Gastrocnemius medialis (tissue), 4 donors: ENCODE measurements at regions not wholly inside any gene's neighbourhood (a gene's known extent, or its start where the extent isn't known, plus 50 kb on each side); places are given as distances from the start of the nearest gene placed in this dataset.
"Not testable (repeated sequence)": the region's sequence is repeated elsewhere in the genome, so short reads cannot be mapped to it uniquely, and the experiment has no call there.

ENCODE experiments used
- ATAC-seq, 2 donors: fragments of 150-250 bp; one replicate each; pipeline ENCODE4 v1.9.1; 2016
- DNase-seq, 2 donors: peaks; one replicate each; pipeline ENCODE4 v3.0.0-alpha.2; 2019
- H3K27ac ChIP-seq, 4 donors: fragments of 200-600 bp; sonication (generic); 1 replicate in 1 of 4; 2 replicates in 3 of 4; pipeline ENCODE4 v1.5.1; 2016 to 2018; ENCODE audit warnings: mild to moderate bottlenecking in 2 of 4, moderate library complexity in 1 of 4
- H3K27me3 ChIP-seq, 3 donors: fragments of 200-600 bp; sonication (generic) in 2 of 3; 1 replicate in 1 of 3; 2 replicates in 2 of 3; pipeline versions ENCODE4 v1.5.1 to v1.6.0; 2016 to 2019; ENCODE audit warnings: mild to moderate bottlenecking in 1 of 3, moderate library complexity in 1 of 3
- H3K36me3 ChIP-seq, 2 donors: fragments of 200-600 bp; sonication (generic) in 1 of 2; one replicate each; pipeline ENCODE4 v1.5.1; 2017 to 2018
- H3K4me1 ChIP-seq, 2 donors: fragments of 200-600 bp; sonication (generic) in 1 of 2; one replicate each; pipeline ENCODE4 v1.5.1; 2016 to 2017; ENCODE audit warnings: mild to moderate bottlenecking in 2 of 2
- H3K4me3 ChIP-seq, 4 donors: fragments of 200-600 bp; sonication (generic) in 3 of 4; 1 replicate in 1 of 4; 2 replicates in 3 of 4; pipeline ENCODE4 v1.5.1; 2016 to 2019; ENCODE audit warnings: mild to moderate bottlenecking in 2 of 4
- H3K9me3 ChIP-seq, 3 donors: fragments of 200-600 bp; sonication (generic) in 2 of 3; 1 replicate in 1 of 3; 2 replicates in 2 of 3; pipeline ENCODE4 v1.5.1; 2016 to 2019
- POLR2A ChIP-seq, 2 donors: fragments of 450-650 bp; IDR thresholded peaks; one replicate each; pipeline ENCODE4 v1.6.1; 2017; ENCODE audit warnings: antibody characterized with exemption in 2 of 2, mild to moderate bottlenecking in 2 of 2, moderate library complexity in 2 of 2
- in situ Hi-C, 4 donors: fragments of 200-750 bp; cut with MboI; loops; one replicate each; pipeline versions ENCODE4 v1.15.0 to v1.8.0; 2017; ENCODE audit warnings: low sequenced_read_pairs in 4 of 4
- intact Hi-C: fragments of 100-400 bp; cut with DNase I; formaldehyde crosslinking; loops from one replicate; pipeline ENCODE4 v1.15.1; 2023; ENCODE audit warnings: low total_unique reads
- TF ChIP-seq, protein P1 (sequence below), 5 experiments: fragments of 450-650 bp in 3 of 5; fragments of 200-600 bp in 2 of 5; sonication (generic) in 2 of 5; IDR thresholded peaks in 4 of 5; conservative IDR thresholded peaks in 1 of 5; 1 replicate in 4 of 5; 2 replicates in 1 of 5; pipeline ENCODE4 v1.5.1; 2016 to 2019; ENCODE audit warnings: antibody characterized with exemption in 5 of 5, mild to moderate bottlenecking in 3 of 5, moderate library complexity in 3 of 5

- Histone ChIP-seq H3K27ac (no peak overlapping the region), H3K4me1 (peaks cover 4 to 38% of the 10 kb centered on the region in 2 donors), H3K36me3 (no peaks in the 10 kb centered on the region), H3K27me3 (no peaks in the 10 kb centered on the region), H3K4me3 (no peak overlapping the region), H3K9me3 (no peaks in the 10 kb centered on the region)
- DNase-seq (no peak), ATAC-seq (no peak)
- intact Hi-C loops (no loop called here), in situ Hi-C loops (no loop called here)
- TF ChIP-seq, protein P1, sequence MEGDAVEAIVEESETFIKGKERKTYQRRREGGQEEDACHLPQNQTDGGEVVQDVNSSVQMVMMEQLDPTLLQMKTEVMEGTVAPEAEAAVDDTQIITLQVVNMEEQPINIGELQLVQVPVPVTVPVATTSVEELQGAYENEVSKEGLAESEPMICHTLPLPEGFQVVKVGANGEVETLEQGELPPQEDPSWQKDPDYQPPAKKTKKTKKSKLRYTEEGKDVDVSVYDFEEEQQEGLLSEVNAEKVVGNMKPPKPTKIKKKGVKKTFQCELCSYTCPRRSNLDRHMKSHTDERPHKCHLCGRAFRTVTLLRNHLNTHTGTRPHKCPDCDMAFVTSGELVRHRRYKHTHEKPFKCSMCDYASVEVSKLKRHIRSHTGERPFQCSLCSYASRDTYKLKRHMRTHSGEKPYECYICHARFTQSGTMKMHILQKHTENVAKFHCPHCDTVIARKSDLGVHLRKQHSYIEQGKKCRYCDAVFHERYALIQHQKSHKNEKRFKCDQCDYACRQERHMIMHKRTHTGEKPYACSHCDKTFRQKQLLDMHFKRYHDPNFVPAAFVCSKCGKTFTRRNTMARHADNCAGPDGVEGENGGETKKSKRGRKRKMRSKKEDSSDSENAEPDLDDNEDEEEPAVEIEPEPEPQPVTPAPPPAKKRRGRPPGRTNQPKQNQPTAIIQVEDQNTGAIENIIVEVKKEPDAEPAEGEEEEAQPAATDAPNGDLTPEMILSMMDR (IDR thresholded peaks at IDR 0.05 in 4 of 5, conservative IDR thresholded peaks at IDR 0.05 in 1 of 5) = no peak
- TF ChIP-seq POLR2A (IDR thresholded peaks at IDR 0.05) = no peak
These were observed 321.7 kb downstream of the SEC16B start for GRCh38 chr1:177648138-177648537.

DNA sequence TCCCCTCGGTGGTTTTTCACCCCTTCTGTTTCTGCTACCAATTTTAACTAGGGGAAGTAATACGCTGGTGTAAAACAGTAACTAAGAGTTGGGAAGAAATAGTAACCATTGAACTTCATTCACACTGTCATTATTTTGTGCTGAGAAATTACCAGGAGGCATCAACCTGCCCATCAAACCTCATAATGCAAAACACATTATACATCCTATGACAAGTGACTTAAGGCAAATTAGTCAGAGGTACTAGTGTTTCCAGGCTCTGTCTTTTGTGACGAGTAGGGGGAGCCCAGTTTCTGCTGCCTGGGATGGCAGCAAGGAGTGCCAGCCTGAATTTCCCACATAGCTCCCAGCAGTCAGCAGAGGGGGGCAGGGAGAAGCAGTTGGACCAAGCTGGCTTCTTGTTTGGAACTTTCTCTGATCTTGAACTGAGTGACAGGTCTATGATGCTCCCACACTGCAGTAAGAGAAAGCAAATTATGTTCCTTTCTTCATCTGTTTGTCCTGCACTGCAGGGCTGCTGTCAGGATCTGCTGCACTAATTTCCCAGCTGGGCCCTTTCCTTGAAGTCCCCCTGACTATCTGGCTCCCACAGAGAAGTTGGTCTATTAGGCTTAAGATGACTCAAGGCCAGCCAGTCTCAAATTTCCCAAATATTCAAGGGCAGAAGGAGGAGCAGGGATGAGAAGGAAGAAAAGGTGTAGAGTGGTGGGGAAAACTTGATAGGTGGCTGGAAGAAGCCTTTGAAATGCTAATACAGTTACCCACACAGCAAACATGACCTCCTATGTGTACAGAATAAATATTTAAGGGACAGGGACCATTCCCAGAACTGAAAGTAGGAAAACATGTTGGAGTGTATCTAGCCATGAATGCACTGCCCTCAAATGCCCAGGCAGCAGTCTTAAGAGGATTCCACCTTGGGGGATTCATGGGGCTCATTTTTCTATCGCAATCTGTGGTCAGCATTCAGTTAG is 322.8 kb downstream of the SEC16B start:
- intact Hi-C loops = no loop called here
- DNase-seq (no peak), ATAC-seq (no peak)
- Histone ChIP-seq H3K4me3 (no peak overlapping the region), H3K36me3 (no peaks in the 10 kb centered on the region), H3K9me3 (no peaks in the 10 kb centered on the region), H3K27me3 (no peaks in the 10 kb centered on the region), H3K4me1 (peaks cover 4 to 34% of the 10 kb centered on the region in 2 donors), H3K27ac (no peak overlapping the region)
- no peak for TF ChIP-seq POLR2A (IDR thresholded peaks at IDR 0.05)
- TF ChIP-seq, protein P1 (IDR thresholded peaks at IDR 0.05 in 4 of 5, conservative IDR thresholded peaks at IDR 0.05 in 1 of 5) = no peak
- in situ Hi-C loops = no loop called here

DNA sequence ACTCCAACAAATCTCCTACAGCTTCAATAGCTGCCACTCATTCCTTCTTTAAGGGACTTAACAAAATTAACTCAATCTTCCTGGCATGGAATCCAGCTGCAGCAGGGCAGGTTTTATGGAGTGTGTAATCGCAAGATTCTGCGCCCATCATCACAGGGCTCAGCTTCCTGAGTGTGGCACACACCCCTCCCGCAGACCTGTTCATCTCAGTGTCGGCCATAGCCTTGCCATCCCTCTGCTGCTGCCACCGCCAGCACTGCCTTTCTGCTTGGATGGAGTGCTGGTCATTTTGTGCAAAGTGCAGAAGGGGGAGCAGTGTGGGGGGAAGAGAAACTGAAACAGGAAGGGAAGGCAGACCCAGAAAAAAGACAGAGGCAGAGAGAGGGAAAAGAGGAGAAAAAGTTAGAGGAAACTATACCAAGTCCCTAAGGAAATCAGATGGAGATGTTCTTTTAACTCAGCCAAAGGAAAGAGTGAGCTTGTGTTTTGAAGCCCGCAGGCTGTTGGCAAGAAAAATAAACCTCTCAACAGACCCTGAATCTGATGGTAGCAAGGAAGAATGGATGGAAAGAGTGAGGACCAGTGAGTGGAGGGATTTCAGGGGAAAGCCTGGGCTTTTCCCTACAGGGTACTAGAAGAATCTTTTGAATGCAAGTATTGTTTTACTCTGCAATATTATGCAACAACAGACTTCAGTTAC is 324.2 kb downstream of the SEC16B start:
- no peaks in the 10 kb centered on the region for H3K27me3 ChIP-seq
- no peak overlapping the region for H3K4me3 ChIP-seq
- DNase-seq (no peak), ATAC-seq (no peak)
- no peak for TF ChIP-seq POLR2A (IDR thresholded peaks at IDR 0.05)
- TF ChIP-seq, protein P1 (IDR thresholded peaks at IDR 0.05 in 4 of 5, conservative IDR thresholded peaks at IDR 0.05 in 1 of 5) = no peak
- in situ Hi-C loops = no loop called here
- H3K9me3 ChIP-seq = no peaks in the 10 kb centered on the region
- intact Hi-C loops = no loop called here
- H3K4me1 ChIP-seq = peaks cover 0 to 22% of the 10 kb centered on the region in 2 donors
- no peak overlapping the region for H3K27ac ChIP-seq
- no peaks in the 10 kb centered on the region for H3K36me3 ChIP-seq

DNA sequence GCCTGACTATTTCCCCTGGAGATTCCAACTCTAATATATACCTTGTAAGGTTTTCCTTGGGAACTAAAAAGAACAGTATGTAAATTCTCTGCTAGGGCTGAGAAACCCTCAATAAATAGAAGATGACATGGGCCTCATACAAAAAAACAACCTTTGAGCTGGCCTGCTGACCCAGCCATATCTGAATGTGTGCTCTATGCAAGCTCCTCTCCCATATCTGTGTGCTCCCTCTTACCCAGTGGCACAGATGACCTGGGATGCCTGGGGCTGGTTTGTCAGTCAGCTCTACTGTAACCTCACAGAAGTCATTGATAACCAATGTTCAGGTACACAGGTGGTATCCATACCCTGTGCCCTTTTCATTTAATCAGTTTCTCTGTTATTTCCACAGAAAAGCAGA is 329.2 kb downstream of the SEC16B start:
- DNase-seq (no peak), ATAC-seq (no peak)
- intact Hi-C loops (no loop called here), in situ Hi-C loops (no loop called here)
- Histone ChIP-seq H3K36me3 (no peaks in the 10 kb centered on the region), H3K27me3 (no peaks in the 10 kb centered on the region), H3K4me1 (peaks cover 0 to 10% of the 10 kb centered on the region in 2 donors), H3K27ac (no peak overlapping the region), H3K4me3 (no peak overlapping the region), H3K9me3 (no peaks in the 10 kb centered on the region)
- no peak for TF ChIP-seq POLR2A (IDR thresholded peaks at IDR 0.05)
- TF ChIP-seq, protein P1 (IDR thresholded peaks at IDR 0.05 in 4 of 5, conservative IDR thresholded peaks at IDR 0.05 in 1 of 5) = no peak

- H3K4me3 ChIP-seq, H3K36me3 ChIP-seq, in situ Hi-C loops, ATAC-seq, intact Hi-C loops, H3K27me3 ChIP-seq, DNase-seq, H3K4me1 ChIP-seq, H3K9me3 ChIP-seq, H3K27ac ChIP-seq: not testable (repeated sequence)
These were observed 335.7 kb downstream of the SEC16B start for GRCh38 chr1:177634151-177634550.
